Panc1 (cell line): ENCODE measurements at regions not wholly inside any gene's neighbourhood (a gene's known extent, or its start where the extent isn't known, plus 50 kb on each side); places are given as distances from the start of the nearest gene placed in this dataset.

Experiments used
- CTCF ChIP-seq: fragments of 450-650 bp; IDR thresholded peaks from 2 replicates; pipeline ENCODE4 v1.5.1; 2017; ENCODE audit warnings: mild to moderate bottlenecking
- POLR2AphosphoS5 ChIP-seq: IDR thresholded peaks from 2 replicates; pipeline ENCODE4 v1.6.1; 2012; ENCODE audit warnings: mild to moderate bottlenecking, low read depth, low read length, moderate library complexity
- TF ChIP-seq, protein P1 (sequence below), 2 experiments: IDR thresholded peaks; 2 replicates each; pipeline ENCODE4 v1.6.1; 2011 to 2012; ENCODE audit warnings: low read depth in 2 of 2, control low read depth in 1 of 2, low read length in 1 of 2, mild to moderate bottlenecking in 1 of 2, moderate library complexity in 1 of 2; ENCODE audit not compliant: insufficient read depth in 1 of 2

GRCh38 chr13:50156140-50156539 is 140.9 kb downstream of the KCNRG start:
- TF ChIP-seq CTCF (no peak), POLR2AphosphoS5 (no peak)
- TF ChIP-seq, protein P1, sequence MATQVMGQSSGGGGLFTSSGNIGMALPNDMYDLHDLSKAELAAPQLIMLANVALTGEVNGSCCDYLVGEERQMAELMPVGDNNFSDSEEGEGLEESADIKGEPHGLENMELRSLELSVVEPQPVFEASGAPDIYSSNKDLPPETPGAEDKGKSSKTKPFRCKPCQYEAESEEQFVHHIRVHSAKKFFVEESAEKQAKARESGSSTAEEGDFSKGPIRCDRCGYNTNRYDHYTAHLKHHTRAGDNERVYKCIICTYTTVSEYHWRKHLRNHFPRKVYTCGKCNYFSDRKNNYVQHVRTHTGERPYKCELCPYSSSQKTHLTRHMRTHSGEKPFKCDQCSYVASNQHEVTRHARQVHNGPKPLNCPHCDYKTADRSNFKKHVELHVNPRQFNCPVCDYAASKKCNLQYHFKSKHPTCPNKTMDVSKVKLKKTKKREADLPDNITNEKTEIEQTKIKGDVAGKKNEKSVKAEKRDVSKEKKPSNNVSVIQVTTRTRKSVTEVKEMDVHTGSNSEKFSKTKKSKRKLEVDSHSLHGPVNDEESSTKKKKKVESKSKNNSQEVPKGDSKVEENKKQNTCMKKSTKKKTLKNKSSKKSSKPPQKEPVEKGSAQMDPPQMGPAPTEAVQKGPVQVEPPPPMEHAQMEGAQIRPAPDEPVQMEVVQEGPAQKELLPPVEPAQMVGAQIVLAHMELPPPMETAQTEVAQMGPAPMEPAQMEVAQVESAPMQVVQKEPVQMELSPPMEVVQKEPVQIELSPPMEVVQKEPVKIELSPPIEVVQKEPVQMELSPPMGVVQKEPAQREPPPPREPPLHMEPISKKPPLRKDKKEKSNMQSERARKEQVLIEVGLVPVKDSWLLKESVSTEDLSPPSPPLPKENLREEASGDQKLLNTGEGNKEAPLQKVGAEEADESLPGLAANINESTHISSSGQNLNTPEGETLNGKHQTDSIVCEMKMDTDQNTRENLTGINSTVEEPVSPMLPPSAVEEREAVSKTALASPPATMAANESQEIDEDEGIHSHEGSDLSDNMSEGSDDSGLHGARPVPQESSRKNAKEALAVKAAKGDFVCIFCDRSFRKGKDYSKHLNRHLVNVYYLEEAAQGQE (IDR thresholded peaks at IDR 0.05; ENCODE audit: insufficient read depth in 1 of 2, low read depth in 2 of 2, low read length in 1 of 2) = no peak
